ENCODE measurements at regions not wholly inside any gene's neighbourhood (a gene's known extent, or its start where the extent isn't known, plus 50 kb on each side); places are given as distances from the start of the nearest gene placed in this dataset.

DNA sequence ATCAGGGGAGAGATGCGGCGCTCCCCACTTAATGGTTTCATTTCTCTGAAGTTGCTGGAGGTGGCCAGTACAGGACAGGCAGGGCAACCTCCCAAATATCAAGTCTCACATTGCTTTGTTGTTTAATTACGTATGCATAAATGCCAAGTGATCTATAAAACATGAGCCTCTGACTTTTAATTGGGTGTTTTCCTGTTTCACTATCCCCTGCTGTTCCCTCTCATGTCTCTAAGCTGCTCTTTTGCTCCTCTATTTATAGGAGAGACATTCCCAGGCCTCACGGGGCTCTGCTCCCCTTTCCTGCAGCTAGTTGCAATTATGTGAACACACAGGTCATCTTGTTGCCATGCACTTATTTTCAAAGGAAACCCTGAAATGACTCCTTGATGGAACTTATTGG is 1173.5 kb upstream of the GOT2 start:
- no TSS peak for BruUV-seq (replicated peaks)
- DNase-seq = no peak
- ChIA-PET CTCF (no interaction called here), POLR2A (ENCODE audit: unreplicated experiment) (interaction anchor here (0.5 kb wide), 1 partner anchor 118 kb away, joined by 3 read pairs; no protein-coding TSS in a partner anchor)
- no peaks in the 10 kb centered on the region for H3F3A ChIP-seq (ENCODE audit: insufficient read depth, low read depth)
- H3K27ac ChIP-seq = no peak overlapping the region
- no peaks in the 10 kb centered on the region for H3K36me3 ChIP-seq (ENCODE audit: low read depth)
- peak overlapping the region; percentile 62; the same call in 1 of the 2 replicates for H2AFZ ChIP-seq
- H3K4me3 ChIP-seq = no peak overlapping the region
- H3K4me1 ChIP-seq (replicated peaks; ENCODE audit: insufficient read depth) = no peaks in the 10 kb centered on the region
- H3K9me2 ChIP-seq (ENCODE audit: insufficient read depth) = no peaks in the 10 kb centered on the region
- H3K9me3 ChIP-seq (ENCODE audit: insufficient read depth, low read depth) = no peaks in the 10 kb centered on the region
- no peaks in the 10 kb centered on the region for H3K27me3 ChIP-seq (ENCODE audit: insufficient read depth, low read depth)
- no peaks in the 10 kb centered on the region for H3K79me2 ChIP-seq (ENCODE audit: low read depth)
- intact Hi-C loops (cut with micrococcal nuclease; ENCODE audit: unreplicated experiment) = no loop called here
- no peak overlapping the region for H3K4me2 ChIP-seq
- no peaks in the 10 kb centered on the region for H4K20me1 ChIP-seq (ENCODE audit: insufficient read depth)
- no peak for TF ChIP-seq EZH2 (IDR thresholded peaks at IDR 0.05; ENCODE audit: low read depth)
- TF ChIP-seq CTCF (conservative IDR thresholded peaks at IDR 0.05) = no peak

DNA sequence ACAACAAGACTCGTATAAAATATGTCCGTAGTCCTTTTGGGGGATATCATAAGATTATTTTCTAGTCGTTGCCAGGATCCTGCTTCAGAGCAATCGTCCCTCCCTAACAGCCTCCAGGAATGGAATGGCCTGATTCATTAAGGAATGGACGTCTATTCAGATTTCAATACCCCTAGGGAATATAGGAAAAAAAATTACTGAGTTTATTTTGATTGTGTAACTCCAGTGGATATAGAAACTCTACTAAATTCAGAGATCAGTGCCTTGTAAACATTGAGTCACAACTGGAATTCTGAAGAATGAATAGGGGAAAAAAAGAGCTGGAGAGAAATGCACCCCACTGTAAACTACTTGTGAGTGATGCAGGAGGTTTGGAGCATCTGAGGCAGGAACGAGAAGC is 1171.5 kb upstream of the GOT2 start:
- TF ChIP-seq CTCF (conservative IDR thresholded peaks at IDR 0.05) (no peak), EZH2 (IDR thresholded peaks at IDR 0.05; ENCODE audit: low read depth) (no peak)
- no peaks in the 10 kb centered on the region for H3F3A ChIP-seq (ENCODE audit: insufficient read depth, low read depth)
- no peaks in the 10 kb centered on the region for H3K9me3 ChIP-seq (ENCODE audit: insufficient read depth, low read depth)
- H3K27me3 ChIP-seq (ENCODE audit: insufficient read depth, low read depth) = no peaks in the 10 kb centered on the region
- no peak overlapping the region for H2AFZ ChIP-seq
- no peaks in the 10 kb centered on the region for H3K9me2 ChIP-seq (ENCODE audit: insufficient read depth)
- no peak overlapping the region for H3K4me3 ChIP-seq
- ChIA-PET CTCF (no interaction called here), POLR2A (ENCODE audit: unreplicated experiment) (no interaction called here)
- no peaks in the 10 kb centered on the region for H3K4me1 ChIP-seq (replicated peaks; ENCODE audit: insufficient read depth)
- no peaks in the 10 kb centered on the region for H3K79me2 ChIP-seq (ENCODE audit: low read depth)
- no peak for DNase-seq
- H3K36me3 ChIP-seq (ENCODE audit: low read depth) = no peaks in the 10 kb centered on the region
- H4K20me1 ChIP-seq (ENCODE audit: insufficient read depth) = no peaks in the 10 kb centered on the region
- intact Hi-C loops (cut with micrococcal nuclease; ENCODE audit: unreplicated experiment) = no loop called here
- H3K4me2 ChIP-seq = no peak overlapping the region
- BruUV-seq (replicated peaks) = no TSS peak
- H3K27ac ChIP-seq = no peak overlapping the region

- H3K4me2 ChIP-seq = no peak overlapping the region
- H3K79me2 ChIP-seq (ENCODE audit: low read depth) = no peaks in the 10 kb centered on the region
- intact Hi-C loops (cut with micrococcal nuclease; ENCODE audit: unreplicated experiment) = no loop called here
- H3K4me3 ChIP-seq = no peak overlapping the region
- ChIA-PET POLR2A (ENCODE audit: unreplicated experiment) (no interaction called here), CTCF (no interaction called here)
- no TSS peak for BruUV-seq (replicated peaks)
- H3K27me3 ChIP-seq (ENCODE audit: insufficient read depth, low read depth) = no peaks in the 10 kb centered on the region
- no peak overlapping the region for H2AFZ ChIP-seq
- no peak for TF ChIP-seq CTCF (conservative IDR thresholded peaks at IDR 0.05)
- no peaks in the 10 kb centered on the region for H3K36me3 ChIP-seq (ENCODE audit: low read depth)
- no peaks in the 10 kb centered on the region for H4K20me1 ChIP-seq (ENCODE audit: insufficient read depth)
- no peaks in the 10 kb centered on the region for H3K4me1 ChIP-seq (replicated peaks; ENCODE audit: insufficient read depth)
- H3F3A ChIP-seq (ENCODE audit: insufficient read depth, low read depth) = no peaks in the 10 kb centered on the region
- H3K9me3 ChIP-seq (ENCODE audit: insufficient read depth, low read depth) = no peaks in the 10 kb centered on the region
- no peak for DNase-seq
- H3K27ac ChIP-seq = no peak overlapping the region
- no peaks in the 10 kb centered on the region for H3K9me2 ChIP-seq (ENCODE audit: insufficient read depth)
These were observed 1171.0 kb upstream of the GOT2 start for GRCh38 chr16:59905131-59905530.

All from PC-9 (cell line).